NCI-H2227 (cell line): ENCODE measurements at regions not wholly inside any gene's neighbourhood (a gene's known extent, or its start where the extent isn't known, plus 50 kb on each side); places are given as distances from the start of the nearest gene placed in this dataset.
"Not testable (repeated sequence)": the region's sequence is repeated elsewhere in the genome, so short reads cannot be mapped to it uniquely, and the experiment has no call there.

Experiments used
- DNase-seq: peaks from one replicate; lab custom pipeline; 2025; ENCODE audit not compliant: unreplicated experiment; lab: John Stamatoyannopoulos, UW

- no peak for DNase-seq
Observed at GRCh38 chr5:124957063-124957462, 210.6 kb upstream of the ZNF608 start.

GRCh38 chr5:124960266-124960665, 213.8 kb upstream of the ZNF608 start:
- no peak for DNase-seq

DNA sequence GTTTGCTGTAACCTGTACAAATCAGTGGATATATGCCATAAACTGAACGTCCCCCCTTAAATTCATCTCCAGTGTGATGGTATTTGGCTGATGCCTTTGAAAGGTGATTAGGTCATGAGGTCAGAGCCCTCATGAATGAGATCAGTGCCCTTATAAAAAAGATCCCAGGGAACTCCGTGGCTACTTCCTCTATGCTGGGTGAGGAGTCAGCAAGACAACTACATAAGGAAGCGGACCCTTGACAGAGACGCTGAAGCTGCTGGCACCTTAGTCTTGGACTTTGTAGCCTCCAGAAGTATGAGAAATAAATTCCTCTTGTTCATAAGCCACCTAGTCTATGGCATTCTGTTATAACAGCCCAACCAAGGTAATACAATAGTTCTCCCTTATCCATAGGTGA, 215.1 kb upstream of the ZNF608 start:
- no peak for DNase-seq

- no peak for DNase-seq
Observed at GRCh38 chr5:124962111-124962510, 215.7 kb upstream of the ZNF608 start.

DNA sequence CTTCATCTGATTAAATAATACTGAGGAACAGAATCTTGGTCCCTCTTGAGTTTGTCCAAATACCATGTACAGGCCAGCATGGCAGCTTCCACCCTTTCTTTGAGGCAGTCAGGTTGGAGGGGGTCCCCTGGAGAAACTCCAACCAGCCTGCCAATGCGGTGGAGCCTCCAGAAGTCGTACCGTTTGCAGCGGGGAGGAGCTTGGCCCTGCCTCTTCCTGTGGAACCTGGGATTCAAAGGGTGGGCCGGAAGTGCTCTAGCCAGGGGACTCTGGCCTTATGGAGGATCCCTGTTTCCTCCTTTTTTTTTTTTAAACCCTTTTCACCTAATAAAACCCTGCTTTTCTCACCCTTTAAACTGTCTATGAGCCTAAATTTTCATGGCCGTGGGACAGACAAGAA, 216.3 kb upstream of the ZNF608 start:
- no peak for DNase-seq

DNA sequence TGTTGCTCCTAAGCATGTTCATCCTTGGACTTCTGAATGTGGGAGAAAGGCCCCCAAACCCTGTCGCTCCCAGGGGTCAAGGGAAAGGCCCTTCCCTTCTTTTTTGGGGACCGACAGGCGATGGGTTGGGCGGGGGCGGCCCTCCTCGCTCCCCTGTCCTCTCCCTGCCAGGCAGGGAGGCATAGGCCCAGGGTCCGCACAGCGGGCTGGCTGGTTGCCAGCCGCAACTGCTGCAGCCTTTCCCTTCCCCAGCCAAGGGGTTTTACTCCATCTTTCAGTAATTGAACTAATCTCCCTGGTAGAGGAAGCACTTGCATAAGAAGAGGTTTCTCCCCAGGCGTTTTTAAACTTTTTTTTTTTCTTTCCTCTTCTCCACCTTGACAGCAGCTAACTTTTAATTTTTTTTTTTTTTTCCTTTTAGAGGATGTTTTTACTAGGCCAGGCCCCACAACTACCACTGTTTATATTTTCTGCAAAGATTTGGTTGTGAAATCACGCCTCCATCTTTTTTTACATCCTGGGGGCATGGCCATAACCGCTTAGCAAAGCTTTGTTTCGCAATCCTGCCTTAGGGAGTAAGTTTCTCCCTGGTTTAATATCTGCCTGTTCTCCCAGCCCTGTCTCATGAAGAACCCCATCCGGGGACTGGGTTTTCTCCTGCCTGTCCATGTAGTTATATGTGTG, 216.9 kb upstream of the ZNF608 start:
- DNase-seq = peak; percentile 16

- not testable (repeated sequence) for DNase-seq
Observed at GRCh38 chr5:124966741-124967140, 220.3 kb upstream of the ZNF608 start.

- DNase-seq = not testable (repeated sequence)
Observed at GRCh38 chr5:124970381-124970780, 223.9 kb upstream of the ZNF608 start.

GRCh38 chr5:124972703-124973102, 226.3 kb upstream of the ZNF608 start:
- DNase-seq = no peak

GRCh38 chr5:124973661-124974060, 227.2 kb upstream of the ZNF608 start:
- no peak for DNase-seq

DNA sequence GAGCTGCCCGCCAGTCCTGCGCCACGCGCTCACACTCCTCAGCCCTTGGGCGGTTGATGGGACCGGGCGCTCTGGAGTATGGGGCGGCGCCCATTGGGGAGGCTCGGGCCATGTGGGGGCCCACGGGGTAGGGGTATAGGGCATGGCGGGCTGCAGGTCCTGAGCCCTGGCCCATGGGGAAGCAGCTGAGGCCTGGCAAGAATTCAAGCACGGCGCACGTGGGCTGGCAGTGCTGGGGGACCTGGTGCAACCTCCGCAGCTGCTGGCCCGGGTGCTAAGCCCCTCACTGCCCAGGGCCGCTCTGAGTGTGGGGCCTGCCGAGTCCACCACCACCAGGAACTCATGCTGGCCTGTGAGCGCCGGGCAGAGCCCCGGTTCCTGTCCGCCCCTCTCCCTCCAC, 229.6 kb upstream of the ZNF608 start:
- no peak for DNase-seq

DNA sequence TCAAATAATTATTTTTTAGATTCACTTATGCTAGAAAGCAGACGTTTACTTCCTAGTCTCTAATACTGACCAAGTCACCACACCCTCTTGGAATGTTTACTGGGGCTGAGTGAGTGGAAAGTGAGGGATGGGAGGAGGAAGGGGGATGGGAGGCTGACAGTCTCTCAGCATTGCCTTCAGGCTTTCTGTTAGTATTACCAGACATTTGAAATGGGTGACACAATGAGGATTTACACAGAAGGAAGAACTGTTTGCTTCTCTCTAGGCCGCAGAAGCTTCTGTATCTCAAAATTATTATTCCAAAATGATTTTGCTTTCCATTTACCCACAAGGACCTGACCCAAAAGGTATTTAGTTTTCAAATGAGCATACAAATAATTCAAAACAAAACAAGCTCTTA, 232.8 kb upstream of the ZNF608 start:
- peak; percentile 31 for DNase-seq

DNA sequence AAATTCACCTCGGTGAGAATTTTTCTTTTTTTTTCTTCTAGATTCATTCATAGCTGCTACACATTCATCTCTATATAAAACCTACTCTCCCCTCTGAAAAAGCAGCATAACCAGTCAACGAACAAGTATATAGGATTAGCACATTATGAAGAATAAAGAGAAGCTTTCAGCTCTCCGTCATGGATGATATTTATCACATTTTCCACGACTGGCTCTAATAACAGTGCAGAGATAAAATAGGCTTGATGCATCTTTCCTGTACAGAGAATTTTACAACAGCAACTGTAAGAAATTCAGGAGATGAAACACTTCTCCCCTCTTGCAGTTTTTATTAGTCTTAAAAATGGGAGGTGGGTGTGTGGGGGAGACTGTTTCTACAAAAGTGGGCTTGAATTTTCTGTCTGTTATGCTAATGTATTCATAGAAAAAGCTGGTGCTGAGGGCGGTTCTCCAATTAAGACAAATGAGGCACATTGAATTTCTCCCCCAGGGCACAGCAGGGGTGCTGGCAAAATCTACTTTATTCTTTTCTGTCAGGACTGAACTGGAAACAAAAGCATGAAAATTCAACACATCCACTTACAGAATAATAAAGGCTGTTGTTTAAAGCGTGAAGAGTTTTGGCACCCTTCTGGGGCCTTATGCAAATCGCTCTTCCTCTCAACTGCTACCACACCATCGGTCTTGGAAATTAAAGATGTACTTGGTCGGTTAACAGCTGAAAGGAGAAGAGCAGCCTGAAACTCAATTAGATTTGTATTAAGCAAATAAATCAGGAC, 233.9 kb upstream of the ZNF608 start:
- DNase-seq = no peak

DNA sequence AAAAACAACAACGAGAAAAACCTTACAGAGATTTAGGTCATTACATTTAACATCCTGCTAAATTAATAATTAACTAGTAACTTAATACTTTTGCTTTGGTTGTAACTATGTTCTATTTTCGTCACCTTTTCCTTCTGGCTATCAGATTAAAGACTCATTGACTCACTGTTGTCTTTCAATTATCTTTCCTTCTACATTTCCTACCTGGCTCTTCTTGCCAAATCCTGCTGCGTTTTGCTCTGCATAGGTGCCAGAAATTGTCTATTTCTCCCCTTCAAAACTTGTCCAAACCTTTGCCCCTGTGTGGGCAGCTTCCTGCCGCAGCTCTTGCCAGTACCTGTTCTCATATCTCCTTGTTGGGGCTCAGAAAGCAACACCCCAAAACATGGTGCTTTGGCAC, 235.5 kb upstream of the ZNF608 start:
- DNase-seq = no peak

DNA sequence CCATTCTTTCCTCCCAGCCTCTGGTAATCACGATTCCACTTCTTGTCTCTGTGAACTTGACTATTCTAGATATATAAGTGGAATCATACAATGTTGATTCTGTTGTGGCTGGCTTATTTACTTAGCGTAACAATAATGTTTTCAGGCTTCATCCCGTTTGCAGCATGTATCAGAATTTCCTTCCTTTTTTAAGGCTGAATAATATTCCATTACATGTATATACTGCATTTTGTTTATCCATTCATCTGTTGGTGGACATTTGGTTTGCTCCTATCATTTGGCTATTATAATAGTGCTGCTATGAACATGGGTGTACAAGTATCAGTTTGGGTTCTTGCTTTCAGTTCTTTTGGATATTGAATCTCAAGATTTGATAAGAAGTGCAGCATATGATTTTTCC, 239.7 kb upstream of the ZNF608 start:
- DNase-seq = no peak

- DNase-seq = no peak
Observed at GRCh38 chr5:124986667-124987066, 240.2 kb upstream of the ZNF608 start.

DNA sequence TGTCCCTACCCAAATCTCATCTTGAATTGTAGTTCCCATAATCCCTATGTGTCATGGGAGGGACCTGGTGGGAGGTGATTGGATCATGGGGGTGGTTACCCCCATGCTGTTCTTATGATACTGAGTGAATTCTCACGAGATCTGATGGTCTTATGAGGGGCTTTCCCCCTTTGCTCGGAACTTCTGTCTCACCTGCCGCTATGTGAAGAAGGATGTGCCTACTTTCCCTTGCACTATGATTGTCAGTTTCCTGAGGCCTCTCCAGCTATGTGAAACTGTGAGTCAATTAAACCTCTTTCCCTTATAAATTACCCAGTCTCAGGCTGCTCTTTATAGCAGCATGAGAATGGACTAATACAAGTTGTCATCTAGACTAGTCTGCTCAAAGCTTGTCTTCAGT, 241.3 kb upstream of the ZNF608 start:
- DNase-seq = not testable (repeated sequence)

DNA sequence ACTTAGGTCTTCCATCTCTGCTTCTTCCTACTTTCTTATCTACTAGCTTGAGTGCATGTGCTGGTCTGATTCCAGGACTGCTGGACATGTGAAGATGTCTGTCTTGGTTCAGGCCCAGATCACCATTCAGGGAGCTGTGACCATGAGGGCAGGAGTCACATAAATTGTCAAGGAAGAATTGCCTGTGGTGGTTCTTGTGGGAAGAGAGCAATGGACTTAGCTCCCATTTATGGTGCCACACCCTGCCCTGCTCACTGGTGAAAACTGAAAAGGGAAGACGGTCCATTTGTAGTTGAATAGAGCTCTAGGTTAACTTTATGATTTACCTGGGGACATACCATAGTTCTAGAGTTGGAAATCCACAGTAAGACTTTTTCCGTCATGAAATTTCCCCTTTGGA, 244.3 kb upstream of the ZNF608 start:
- DNase-seq = no peak

- no peak for DNase-seq
Observed at GRCh38 chr5:124995421-124995820, 249.0 kb upstream of the ZNF608 start.

- DNase-seq = no peak
Observed at GRCh38 chr5:124996023-124996763, 249.8 kb upstream of the ZNF608 start.

- no peak for DNase-seq
Observed at GRCh38 chr5:124996764-124997077, 250.3 kb upstream of the ZNF608 start.
